T-helper 1 cell (primary cell): ENCODE measurements at regions not wholly inside any gene's neighbourhood (a gene's known extent, or its start where the extent isn't known, plus 50 kb on each side); places are given as distances from the start of the nearest gene placed in this dataset.
"Not testable (repeated sequence)": the region's sequence is repeated elsewhere in the genome, so short reads cannot be mapped to it uniquely, and the experiment has no call there.

Experiments
- DNase-seq, 5 donors: peaks; one replicate each; pipeline ENCODE4 v3.0.0-alpha.2; 2012 to 2020

DNA sequence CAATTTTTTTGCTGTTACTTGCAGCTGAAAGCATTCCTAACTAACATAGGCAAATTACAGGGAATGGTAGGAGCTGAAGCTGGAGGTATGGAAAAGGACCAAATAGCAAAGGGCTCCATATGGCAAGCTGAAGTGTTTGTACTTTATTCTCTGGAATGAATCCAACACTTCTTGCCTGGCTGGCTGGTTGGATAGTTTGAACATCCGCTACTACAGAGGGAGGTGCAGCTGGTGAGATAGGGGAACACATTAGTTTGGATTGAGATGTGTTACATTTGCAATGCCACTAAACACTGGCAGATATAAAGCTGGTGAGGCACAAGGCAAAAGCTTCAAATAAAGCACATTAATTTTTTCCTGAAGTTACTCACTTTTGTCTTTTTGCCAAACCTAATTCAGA is 291.5 kb downstream of the SP3 start:
- DNase-seq = no peak

DNA sequence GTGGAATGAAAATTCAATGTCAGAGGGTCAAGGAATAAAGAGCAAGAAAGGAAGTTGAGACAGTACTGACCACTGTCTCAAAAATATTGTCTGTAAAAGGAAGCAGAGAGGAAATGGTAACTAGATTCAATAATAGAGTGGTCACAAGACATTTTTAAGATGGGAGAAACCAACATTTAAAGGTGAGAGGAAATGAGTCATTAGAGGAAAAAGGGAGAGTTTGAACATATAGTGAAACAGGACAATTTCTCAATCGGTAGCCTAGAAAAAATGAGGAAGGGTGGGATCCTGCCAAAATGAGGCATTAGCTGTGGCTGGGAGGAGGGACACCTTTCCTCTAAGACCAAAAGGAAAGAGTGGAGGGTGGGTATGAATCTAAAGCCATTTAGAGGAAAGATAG is 288.5 kb downstream of the SP3 start:
- DNase-seq = no peak

DNA sequence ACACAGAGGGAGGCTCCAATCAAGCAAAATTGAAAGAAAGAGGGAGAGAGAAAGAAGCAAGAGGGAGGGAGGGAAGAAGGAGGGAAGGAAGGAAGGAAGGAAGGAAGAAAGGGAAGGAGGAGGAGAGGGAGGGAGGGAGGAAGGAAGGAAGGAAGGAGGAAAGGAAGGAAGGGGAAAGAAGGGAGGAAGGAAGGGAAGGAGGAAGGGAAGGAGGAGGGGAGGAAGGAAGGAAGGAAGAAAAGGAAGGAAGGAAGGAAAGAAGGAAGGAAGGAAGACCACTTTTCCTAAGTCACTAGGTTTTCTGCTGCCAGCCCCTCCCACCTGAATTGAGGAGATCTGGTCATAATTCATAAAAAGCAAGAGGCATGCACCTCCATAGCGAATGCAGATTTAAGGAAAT is 287.0 kb downstream of the SP3 start:
- no peak for DNase-seq

DNA sequence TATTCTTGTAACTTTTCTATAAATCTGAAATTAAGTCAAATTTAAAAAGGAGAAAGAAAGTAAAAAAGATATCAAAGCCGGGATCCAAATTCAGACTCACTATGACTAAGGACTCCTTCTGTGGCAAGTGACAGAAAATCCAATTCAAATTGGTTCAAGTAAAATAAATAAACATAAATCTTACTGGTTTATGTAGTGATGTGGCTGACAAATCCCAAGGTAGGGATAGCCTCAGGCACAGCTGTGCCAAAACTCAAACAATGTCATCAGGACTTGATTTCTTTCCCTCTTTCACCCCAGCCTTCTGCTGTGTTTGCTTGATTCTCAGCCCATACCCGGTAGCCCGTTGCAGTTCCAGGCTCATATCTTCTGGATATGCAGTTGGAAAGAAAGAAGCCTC is 284.6 kb downstream of the SP3 start:
- no peak for DNase-seq

DNA sequence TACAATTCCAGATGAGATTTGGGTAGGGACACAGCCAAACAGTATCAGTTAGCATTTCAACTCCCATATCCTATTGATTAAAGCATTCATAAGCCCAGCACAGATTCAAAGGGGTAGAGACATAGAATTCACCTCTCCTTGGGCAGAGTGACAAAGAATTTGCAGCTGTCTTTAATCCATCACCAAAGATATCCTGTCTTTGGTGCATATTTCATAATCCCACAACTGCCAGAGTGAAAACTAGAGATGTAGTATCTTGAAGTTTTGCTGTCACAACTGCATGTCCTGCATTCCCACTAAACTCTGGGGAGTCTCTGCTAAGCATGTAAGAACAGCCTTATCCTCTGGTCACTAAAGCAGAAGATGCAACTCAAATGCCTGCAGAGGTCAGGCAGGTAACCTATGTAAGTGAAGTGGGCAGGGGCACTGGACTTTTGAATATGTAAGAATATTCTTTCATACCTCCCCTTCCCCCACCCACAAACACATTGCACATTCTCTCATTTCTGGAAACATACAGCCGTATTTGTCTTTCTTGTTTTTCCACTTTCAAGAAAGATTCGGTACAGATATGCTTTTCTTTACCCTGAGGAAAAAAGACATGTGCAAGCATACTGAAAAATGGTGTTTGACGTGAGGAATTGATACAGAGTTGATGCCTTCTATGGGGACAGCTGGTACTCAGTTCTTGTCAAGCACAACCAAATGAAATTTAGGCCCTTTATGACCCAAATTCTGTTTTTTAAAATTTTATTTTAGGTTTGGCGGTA is 283.1 kb downstream of the SP3 start:
- no peak for DNase-seq

DNA sequence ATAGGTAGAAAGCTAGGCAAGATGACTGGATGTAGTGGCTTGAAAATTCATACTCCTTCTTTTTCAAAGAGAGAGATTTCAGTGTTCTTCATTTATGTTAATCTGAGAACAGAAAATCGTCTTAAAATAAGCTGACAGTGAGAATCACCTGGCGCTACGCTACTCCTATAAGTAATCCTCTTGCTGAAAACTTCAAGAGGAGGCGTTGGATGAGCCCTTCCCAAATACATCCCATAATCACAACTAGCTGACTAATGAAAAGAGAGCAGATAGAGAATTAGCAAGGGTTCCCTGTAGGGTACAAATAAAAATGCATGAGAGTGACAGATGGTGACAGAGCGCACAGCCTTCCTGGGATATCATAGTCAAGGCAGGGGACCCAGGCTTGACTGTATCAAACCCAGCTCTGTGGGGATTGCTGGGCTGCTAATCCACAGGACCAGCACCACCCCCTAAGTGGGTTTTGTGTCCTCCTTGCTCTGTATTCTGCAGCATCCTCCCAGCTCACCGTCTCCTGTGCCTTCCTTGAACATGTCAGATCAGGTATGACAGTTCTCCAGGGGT is 280.2 kb downstream of the SP3 start:
- no peak for DNase-seq

DNA sequence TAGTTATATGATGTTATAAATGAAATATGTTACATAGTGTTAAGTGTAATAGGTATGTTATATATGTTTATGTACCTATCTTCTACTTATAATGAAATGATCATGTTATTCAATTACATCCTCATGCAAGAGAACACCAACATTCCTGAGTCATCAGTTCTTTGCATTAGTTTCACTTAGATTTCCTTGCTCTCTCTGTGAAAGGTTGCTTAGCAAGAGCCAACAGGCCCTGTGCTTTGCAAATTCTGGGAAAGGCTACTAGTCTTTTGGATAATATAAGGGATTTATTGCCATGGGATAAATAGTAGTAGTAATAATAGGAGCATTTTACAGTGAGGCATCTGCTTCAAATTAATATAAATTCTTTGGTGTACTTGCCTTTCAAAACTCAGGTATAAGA is 274.8 kb downstream of the SP3 start:
- DNase-seq = no peak

DNA sequence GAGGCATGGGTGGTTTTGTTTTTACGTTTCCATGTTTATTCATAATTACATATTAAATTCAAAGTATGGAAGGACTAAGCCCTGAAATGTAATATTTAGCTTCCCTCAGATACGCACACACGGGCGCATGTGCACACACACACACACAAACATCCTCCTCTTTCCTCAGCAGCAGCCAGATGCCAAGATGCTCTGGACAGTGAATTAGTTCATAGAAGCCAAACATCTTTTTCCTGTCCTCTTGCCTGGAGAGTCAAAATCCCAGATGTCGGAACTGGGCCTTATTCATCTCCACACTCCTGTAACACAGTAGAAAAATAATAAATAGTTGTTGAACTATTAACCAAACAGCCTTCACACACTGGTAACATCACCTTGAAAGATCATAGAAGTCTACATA is 273.1 kb downstream of the SP3 start:
- no peak for DNase-seq

DNA sequence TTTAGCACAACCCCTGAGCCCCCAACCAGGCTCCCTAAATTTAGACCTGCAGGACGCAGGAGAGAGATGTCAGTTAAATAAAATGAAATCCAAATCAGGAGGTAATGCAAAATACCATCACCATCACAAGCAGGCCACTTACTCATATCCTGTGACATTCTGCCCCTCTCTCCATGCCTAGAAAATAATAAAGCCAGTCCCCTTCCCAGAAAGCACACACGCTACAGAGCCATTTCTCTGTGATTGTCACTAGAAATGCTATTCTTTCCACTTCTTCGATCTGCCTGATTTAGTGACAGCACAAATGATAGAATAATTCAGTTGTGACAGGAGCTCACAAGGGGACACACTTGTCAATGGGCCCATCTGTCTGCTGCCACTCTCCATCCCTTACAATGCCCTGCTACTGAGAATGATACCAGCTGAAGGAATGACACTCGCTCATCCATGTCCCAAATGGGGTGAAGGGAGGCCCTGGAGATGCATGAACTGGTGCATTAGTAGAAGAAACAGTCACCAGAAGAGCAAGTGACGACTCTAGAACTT is 272.1 kb downstream of the SP3 start:
- DNase-seq = no peak

DNA sequence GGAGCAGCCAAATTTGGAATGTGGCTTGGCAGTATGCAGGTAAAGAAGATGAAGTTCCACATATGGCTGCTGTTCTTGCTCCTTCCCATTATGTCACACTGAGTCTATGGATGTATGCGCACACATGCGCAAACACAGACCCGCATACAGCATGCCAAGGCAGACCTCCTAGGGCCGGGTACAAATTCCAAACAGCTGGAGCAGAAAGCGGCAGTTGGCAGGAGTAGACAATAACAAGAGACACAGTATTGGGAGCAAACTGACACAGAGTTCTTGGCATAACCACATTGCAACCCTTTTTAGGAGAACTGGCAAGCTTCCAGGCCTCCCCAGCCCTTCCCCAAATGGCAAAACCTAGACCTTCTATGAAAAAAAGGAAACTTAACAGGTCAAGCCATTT is 268.9 kb downstream of the SP3 start:
- DNase-seq = no peak

DNA sequence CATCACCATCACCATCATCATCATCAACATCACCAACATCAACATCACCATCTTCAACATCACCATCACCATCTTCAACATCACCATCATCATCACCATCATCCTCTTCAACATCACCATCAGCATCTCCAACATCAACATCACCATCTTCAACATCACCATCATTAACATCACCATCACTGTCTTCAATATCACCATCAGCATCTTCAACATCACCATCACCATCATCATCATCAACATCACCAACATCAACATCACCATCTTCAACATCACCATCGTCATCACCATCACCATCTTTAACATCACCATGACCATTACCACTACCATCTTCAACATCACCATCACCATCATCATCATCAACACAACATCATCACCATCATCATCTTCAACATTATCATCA is 267.2 kb downstream of the SP3 start:
- no peak for DNase-seq

DNA sequence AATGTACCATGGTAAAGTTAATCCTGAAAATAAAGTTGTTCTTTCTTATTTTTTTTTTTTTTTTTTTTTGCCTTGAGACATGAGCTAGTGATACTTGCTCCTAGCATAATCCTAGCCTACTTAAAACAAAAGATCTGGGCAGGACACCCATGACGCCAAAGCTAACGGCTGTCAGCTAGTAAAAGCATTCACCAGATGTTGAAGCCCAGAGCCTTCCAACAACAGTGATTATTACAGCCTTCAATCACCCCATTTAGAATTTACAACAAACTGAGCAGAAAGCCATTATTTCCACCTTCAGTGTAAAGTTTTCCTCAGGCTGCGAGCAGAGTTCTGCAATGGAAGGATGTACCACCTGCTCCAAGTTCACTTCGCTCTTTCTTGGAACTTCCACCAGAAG is 259.5 kb downstream of the SP3 start:
- no peak for DNase-seq

DNA sequence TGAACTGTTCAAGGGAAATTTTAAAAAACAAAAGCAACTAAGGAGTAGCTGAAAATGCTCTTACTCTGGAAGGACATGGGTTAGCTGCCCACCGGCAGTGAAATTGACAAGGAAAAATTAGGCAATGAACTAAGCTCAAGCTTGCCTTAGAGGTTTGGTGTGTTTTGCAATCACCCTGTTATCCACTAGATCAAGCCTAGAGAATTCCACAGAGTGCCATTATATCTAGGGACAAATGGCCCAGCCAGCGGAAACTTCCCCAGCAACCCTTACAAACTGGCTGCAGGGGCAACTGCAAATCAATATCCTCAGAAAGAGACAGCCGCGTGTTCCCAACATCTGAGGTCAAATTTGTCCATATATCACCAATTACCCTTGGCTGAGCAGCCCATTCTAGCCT is 258.2 kb downstream of the SP3 start:
- no peak for DNase-seq

DNA sequence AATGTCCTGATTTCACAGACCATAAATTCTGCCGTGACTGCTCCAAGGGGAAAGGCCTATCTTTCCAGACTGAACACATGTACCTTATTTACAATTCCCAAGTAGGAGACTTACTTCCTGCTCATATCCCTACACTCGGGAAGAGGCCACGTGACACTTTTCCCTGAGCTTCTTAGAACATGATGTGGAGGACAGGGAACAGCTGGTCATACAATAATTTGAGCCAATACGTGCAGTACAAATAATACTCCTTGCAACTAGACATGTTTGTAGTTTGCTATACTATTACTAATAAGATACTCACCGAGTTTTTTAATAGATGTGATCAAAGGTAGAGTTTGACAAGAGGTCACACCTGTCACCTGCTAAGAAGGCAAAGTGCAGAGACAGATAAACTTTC is 256.4 kb downstream of the SP3 start:
- no peak for DNase-seq

DNA sequence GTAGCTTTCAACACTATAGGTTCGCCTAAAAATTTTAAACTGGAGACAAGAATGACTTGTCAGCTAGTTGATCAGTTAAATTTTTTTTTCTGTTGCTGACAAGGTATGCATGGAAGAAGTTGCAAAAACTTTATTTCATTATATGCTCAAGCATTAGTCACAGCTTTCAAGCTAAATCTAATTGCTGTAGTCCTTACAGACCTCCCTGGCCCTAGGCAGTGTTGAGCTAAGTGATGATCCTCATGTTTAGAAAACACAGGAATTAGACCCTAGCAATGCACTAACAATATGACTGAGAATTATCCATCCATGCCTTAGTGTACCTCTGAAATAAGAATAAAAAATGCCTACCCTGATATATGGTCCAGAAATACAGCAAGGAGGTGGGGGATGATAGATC is 253.4 kb downstream of the SP3 start:
- DNase-seq = no peak

DNA sequence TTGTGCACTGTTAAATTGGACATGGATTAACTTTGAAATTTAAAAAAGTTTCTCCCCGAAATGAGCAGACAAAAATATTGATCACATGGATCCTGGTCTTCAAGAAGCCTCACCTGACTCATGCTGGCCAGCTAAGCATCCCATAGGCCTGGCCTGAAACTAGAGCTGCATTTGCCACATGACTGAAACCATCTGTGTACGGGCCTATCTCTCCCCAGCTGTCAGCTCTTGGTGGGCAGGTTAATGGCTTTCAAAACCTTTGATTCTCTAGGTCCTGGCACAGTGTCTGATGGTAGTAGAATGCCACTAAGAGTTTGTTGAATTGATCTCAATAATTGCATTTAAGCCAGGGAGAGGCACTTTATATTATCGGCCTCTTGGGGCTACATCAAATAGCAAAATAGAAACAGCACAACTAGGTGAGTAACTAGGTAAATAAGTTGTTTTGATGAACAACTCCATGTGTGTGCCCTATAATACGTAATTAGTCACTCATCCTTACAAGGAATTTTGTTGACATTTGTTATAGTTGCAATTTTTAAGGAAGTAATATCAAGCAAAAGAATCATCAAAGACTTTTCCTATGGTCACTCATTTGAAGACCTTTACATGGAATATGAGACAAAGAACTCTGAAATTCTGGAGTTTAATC is 251.1 kb downstream of the SP3 start:
- no peak for DNase-seq

DNA sequence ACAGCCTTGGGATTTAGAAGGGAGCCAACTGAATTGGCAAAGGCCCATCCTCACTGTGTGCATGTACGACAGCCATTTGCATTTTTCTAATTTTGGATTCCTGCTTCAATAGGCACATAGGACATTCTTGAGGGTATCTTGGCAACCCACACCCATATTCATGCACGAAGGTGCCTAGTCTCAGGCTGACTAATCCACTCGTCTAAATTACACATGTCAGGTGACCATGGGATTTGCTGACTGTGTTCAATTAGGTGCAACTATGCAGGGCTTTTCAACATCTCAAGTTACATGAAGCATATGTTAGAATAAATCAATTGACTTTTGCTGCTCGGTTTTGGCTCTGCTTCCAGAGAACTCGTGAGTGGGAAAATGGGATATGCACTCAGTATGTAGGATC is 249.7 kb downstream of the SP3 start:
- no peak for DNase-seq

DNA sequence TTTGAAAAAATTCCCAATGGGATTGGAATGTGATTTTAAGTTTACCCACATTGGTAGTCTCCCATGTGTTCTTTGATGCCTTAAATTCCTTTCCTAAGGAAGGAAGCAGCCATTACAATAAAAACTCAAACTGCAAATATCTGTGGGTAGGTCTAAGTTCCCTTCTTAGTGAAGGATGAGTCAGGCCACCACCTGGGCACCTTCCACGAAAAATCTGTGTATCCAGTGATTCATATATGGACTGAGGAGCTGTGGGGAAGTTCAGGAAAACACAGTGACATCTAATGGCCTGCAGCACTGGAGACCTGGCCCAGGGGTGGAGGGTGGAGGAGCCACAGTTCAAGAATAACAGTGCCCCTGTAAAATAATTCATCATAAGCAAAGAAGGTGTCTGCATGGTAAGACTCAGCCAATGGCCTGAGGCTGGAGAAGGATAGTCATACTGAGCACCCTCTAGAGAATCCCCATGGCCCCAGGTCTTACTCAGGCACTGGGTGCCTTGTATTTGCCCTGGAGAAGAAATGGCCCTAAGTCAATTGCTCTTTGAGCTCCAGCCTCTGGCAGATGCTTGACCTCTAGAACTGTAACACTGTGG is 248.6 kb downstream of the SP3 start:
- no peak for DNase-seq

DNA sequence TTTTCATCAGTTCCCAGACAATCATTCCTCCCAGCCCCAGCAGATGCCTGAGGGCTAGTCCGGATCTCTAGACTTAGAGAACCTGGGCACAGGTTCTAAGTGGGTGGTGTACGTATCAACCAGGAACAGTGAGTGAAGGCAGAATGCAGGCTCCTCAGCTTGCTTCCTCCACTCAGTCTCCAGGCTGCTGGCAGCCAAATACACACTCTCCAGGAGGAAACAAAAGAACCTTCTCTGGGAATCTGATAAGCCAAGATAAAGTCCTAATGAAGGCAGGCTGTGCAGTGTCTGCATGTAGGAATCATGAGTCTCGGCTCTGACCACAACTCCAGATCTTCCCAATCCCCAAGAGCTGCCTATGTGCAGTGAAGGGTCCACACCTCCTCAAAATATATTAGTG is 245.7 kb downstream of the SP3 start:
- no peak for DNase-seq

DNA sequence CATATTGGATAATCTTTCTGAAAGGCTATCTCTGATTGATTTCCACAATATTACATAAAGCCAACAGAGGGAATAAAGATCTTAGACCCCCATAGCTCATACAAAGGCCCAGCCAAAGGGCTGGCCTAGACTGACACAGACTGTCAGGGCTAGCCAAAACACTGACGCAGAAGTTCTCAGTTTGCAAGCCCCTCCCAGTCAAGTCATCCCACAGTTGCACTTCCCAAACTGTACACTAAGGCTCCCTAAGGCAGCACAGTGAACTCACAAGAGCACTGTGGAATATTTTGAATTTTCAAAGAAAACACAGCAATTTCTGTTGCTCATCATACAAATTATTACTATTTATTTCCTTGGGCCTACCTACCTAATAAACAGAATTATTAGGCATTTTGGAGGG is 244.9 kb downstream of the SP3 start:
- DNase-seq = no peak

DNA sequence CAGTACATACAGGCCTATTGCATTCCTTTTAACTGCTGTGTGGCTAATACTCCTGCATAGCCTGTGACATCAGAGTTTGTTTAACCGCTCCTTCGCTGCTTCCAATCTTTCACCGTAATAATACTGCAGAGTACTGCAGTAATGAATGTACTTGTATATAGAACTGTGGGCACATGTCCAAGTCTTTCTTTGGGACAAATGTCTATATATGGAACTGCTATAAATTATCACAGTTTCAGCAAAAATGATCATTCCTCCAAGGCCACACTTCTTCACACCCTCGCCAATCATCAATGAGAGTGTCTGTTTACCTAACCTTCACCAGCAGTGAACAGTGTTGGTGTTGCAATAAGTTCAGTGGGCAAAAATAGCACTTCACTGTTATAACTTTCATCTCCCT is 230.4 kb downstream of the SP3 start:
- no peak for DNase-seq

DNA sequence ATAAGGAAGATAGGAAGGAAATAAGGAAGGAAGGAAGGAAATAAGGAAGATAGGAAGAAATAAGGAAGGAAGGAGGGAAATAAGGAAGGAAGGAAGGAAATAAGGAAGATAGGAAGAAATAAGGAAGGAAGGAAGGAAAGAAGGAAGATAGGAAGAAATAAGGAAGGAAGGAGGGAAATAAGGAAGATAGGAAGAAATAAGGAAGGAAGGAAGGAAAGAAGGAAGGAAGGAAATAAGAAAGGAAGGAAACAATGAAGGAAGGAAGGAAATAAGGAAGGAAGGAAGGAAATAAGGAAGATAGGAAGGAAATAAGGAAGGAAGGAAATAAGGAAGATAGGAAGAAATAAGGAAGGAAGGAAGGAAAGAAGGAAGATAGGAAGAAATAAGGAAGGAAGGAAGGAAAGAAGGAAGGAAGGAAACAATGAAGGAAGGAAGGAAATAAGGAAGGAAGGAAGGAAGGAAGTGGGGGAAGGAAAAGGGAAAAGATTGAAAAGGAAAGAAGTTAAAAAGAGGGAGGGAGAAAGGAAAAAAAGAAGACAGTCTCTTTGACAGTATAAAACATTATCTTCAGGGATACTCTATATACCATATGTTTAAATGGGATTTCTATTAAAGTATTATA is 227.1 kb downstream of the SP3 start:
- not testable (repeated sequence) for DNase-seq

DNA sequence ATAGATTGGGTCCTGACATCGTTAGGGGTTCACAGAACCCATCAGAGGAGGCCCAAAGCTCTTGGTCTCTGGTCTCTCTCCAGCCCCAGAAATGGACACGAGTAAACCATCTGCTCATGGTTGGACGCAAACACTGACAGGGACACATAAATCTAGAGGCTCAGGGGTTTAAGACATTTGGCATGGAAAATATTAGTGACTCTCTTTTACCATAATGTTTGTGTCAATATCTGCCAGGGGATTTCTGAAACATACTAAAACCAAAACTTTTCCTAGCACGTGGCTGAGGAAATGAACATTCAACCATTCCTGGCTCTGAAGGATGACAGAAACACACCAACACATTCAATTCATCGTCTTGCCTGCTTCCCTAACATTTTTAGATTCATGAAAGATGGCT is 226.2 kb downstream of the SP3 start:
- DNase-seq = no peak
